SKM-1 treated with dmso at 0.1 percent for 144 hours (cell line): ENCODE measurements at regions not wholly inside any gene's neighbourhood (a gene's known extent, or its start where the extent isn't known, plus 50 kb on each side); places are given as distances from the start of the nearest gene placed in this dataset.

Source experiments
- DNase-seq: peaks from one replicate; lab custom pipeline; 2025; ENCODE audit not compliant: unreplicated experiment; lab: John Stamatoyannopoulos, UW

GRCh38 chr7:41193738-41194282 is 509.1 kb downstream of the INHBA start:
- DNase-seq = no peak

- no peak for DNase-seq
Observed at GRCh38 chr7:41190581-41190980, 512.3 kb downstream of the INHBA start.

- DNase-seq = no peak
Observed at GRCh38 chr7:41189866-41190265, 513.0 kb downstream of the INHBA start.

GRCh38 chr7:41188163-41189130 is 514.4 kb downstream of the INHBA start:
- DNase-seq = no peak

GRCh38 chr7:41187322-41187721 is 515.6 kb downstream of the INHBA start:
- DNase-seq = no peak

GRCh38 chr7:41185851-41186250 is 517.0 kb downstream of the INHBA start:
- DNase-seq = no peak

- no peak for DNase-seq
Observed at GRCh38 chr7:41183741-41184140, 519.1 kb downstream of the INHBA start.

GRCh38 chr7:41182782-41183181 is 520.1 kb downstream of the INHBA start:
- no peak for DNase-seq

- no peak for DNase-seq
Observed at GRCh38 chr7:41175435-41175834, 527.5 kb downstream of the INHBA start.

GRCh38 chr7:41174521-41174920 is 528.4 kb downstream of the INHBA start:
- DNase-seq = no peak

- no peak for DNase-seq
Observed at GRCh38 chr7:41170466-41170865, 532.4 kb downstream of the INHBA start.

GRCh38 chr7:41169317-41169716 is 533.6 kb downstream of the INHBA start:
- DNase-seq = no peak

GRCh38 chr7:41167836-41168235 is 535.1 kb downstream of the INHBA start:
- DNase-seq = no peak

- no peak for DNase-seq
Observed at GRCh38 chr7:41164440-41164839, 538.5 kb downstream of the INHBA start.

- no peak for DNase-seq
Observed at GRCh38 chr7:41163991-41164390, 538.9 kb downstream of the INHBA start.

- no peak for DNase-seq
Observed at GRCh38 chr7:41162612-41163011, 540.3 kb downstream of the INHBA start.

- DNase-seq = no peak
Observed at GRCh38 chr7:41161041-41161587, 541.8 kb downstream of the INHBA start.

- no peak for DNase-seq
Observed at GRCh38 chr7:41156268-41156667, 546.6 kb downstream of the INHBA start.

GRCh38 chr7:41153268-41153667 is 549.6 kb downstream of the INHBA start:
- DNase-seq = no peak

- DNase-seq = no peak
Observed at GRCh38 chr7:41152179-41152678, 550.7 kb downstream of the INHBA start.

GRCh38 chr7:41149576-41149975 is 553.3 kb downstream of the INHBA start:
- no peak for DNase-seq

- no peak for DNase-seq
Observed at GRCh38 chr7:41148521-41148951, 554.4 kb downstream of the INHBA start.
